ENCODE measurements at regions not wholly inside any gene's neighbourhood (a gene's known extent, or its start where the extent isn't known, plus 50 kb on each side); places are given as distances from the start of the nearest gene placed in this dataset.

DNA sequence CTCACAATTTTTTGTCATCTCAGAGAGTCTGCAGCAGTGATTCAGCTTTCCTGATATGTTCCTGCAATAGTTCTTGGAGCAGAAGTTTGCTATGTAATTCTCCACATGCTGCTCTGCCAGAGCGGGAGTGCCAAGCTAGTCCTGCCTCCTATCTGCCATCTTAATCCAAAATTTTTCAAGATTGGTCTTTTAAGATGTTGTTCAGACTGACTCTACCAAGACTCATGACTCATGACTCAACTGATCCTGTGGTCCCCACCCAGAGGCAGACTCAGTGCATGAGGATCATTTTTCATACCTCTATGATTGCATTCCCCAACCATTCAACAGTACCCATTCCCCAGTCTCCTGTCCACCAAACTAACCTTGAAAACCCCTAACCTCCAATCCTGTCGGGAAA lies 470.8 kb downstream of the INHBA start:
- TF ChIP-seq POLR2AphosphoS5 (IDR thresholded peaks at IDR 0.05) (no peak), CTCF (IDR thresholded peaks at IDR 0.05) (no peak), EP300 (IDR thresholded peaks at IDR 0.05; ENCODE audit: low read depth) (no peak)
